ENCODE measurements at regions not wholly inside any gene's neighbourhood (a gene's known extent, or its start where the extent isn't known, plus 50 kb on each side); places are given as distances from the start of the nearest gene placed in this dataset.
A peak's percentile ranks its signal among the peaks of the same experiment; 100 is the strongest.

DNA sequence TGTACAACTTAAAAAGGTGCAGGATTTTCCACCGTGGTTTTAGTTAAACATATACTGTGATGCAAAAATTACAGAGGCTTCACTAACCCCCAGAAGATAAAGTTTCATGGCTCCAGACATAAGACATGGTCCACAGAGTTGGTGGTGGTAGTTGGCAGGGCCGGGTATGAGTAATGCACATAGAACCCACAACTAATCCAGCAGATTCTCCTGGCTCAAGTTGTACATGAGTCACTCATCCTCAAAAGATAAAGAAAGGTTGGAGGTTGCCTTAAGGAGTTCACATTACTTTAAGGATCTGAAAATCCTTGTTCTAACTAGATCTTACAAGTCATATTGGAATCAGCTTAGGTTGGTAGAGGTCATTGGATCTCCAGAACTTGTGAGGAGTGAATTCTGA lies 98.3 kb upstream of the ZBTB20 start:
- no peaks in the 10 kb centered on the region for H3K36me3 ChIP-seq
- no peaks in the 10 kb centered on the region for H3K27me3 ChIP-seq
- DNase-seq: peak; percentile 94
- H3K4me3 ChIP-seq: no peak overlapping the region
- H3K9me3 ChIP-seq: no peaks in the 10 kb centered on the region

GRCh38 chr3:115245899-115246298 lies 98.8 kb upstream of the ZBTB20 start:
- no peaks in the 10 kb centered on the region for H3K36me3 ChIP-seq
- H3K4me3 ChIP-seq: no peak overlapping the region
- no peaks in the 10 kb centered on the region for H3K9me3 ChIP-seq
- no peak for DNase-seq
- no peaks in the 10 kb centered on the region for H3K27me3 ChIP-seq

DNA sequence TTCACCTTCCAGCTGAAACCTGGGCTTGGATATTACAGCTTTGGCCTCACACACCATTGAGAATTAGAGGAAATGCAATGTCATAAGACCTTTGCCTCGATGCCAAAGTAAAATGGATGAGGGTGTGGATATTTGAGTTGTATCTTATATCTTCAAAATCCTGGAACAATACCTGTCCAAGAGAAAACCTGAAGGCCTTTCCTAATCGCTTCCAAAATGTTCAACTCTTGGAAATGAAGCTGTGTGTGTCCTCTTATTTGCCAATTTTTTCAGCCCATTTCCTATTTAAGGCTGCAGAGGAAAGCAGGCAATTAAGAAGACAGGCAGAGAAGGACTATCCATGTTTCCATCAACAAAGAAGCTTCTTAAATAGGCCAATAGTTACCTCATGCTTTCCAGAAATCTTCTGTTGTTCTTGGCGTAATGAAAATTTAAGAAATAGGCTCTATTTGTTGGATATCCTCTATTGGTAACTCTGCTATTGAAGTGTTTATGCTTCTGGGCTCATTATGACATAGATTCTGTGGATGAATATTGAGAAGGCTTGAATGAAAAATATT lies 99.5 kb upstream of the ZBTB20 start:
- DNase-seq: no peak
- H3K27me3 ChIP-seq: no peaks in the 10 kb centered on the region
- no peaks in the 10 kb centered on the region for H3K36me3 ChIP-seq
- H3K9me3 ChIP-seq: no peaks in the 10 kb centered on the region
- no peak overlapping the region for H3K4me3 ChIP-seq

DNA sequence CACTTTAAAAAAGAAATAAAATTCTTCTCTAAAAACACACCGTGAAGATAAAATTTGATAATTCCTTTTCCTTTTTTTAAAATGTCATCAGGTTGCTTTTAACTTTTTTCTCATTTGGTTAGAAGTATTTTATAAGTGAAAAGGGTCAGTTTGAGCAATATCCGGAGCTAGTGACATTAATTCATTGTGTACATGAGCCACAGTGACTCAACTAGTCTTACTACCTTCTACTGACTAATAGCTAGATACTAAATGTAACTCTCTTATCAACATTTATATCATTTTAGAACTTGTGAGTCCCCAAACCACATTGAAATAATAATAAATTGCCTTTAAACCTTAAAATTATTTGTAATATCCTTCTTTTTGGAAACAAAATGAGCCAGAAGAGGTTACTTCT lies 101.2 kb upstream of the ZBTB20 start:
- no peaks in the 10 kb centered on the region for H3K36me3 ChIP-seq
- no peaks in the 10 kb centered on the region for H3K9me3 ChIP-seq
- H3K4me3 ChIP-seq: no peak overlapping the region
- no peaks in the 10 kb centered on the region for H3K27me3 ChIP-seq
- no peak for DNase-seq

DNA sequence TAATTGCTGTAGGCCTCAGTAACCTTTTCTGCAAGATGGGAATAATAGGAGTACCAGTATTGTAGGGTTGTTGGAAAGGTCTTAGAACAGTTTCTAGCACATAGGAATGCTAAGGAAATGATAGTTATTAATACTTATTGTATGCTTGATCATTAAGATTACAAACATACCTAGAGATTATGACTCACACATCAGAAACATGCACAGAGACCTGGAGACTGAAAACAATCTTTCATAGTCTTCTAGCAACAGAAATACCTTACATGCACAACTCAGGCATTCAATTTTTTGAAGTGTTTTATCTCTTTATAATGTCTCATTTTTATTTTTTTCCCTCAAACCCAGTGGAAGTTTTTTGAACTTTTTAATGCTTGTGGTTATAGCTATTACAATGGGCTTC lies 104.4 kb upstream of the ZBTB20 start:
- no peak for DNase-seq
- Histone ChIP-seq H3K27me3 (no peaks in the 10 kb centered on the region), H3K4me3 (no peak overlapping the region), H3K36me3 (no peaks in the 10 kb centered on the region), H3K9me3 (0 out of 2 replicates have a peak, but pooled peaks cover 3% of the 10 kb centered on the region)

DNA sequence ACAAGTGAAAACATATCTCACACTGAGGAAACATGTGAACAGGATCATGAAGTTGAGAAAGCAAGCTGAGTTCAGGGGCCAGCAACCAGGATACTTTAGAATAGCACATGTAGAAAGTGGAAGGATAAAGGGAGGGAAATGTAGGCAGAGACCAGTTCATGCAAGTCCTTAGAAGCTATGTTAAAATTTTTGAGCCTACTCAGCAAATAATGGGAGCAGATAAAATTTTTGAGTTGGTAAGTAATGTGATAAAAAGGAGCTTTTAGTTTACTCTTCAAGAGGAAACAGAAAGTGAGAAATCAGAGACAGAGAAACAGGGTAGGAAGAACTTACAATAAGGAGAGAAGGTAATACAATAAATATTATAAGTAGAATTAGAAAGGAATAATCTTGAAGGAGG lies 105.6 kb upstream of the ZBTB20 start:
- Histone ChIP-seq H3K4me3 (no peak overlapping the region), H3K36me3 (no peaks in the 10 kb centered on the region), H3K9me3 (0 out of 2 replicates have a peak, but pooled peaks cover 3% of the 10 kb centered on the region), H3K27me3 (no peaks in the 10 kb centered on the region)
- DNase-seq: no peak

DNA sequence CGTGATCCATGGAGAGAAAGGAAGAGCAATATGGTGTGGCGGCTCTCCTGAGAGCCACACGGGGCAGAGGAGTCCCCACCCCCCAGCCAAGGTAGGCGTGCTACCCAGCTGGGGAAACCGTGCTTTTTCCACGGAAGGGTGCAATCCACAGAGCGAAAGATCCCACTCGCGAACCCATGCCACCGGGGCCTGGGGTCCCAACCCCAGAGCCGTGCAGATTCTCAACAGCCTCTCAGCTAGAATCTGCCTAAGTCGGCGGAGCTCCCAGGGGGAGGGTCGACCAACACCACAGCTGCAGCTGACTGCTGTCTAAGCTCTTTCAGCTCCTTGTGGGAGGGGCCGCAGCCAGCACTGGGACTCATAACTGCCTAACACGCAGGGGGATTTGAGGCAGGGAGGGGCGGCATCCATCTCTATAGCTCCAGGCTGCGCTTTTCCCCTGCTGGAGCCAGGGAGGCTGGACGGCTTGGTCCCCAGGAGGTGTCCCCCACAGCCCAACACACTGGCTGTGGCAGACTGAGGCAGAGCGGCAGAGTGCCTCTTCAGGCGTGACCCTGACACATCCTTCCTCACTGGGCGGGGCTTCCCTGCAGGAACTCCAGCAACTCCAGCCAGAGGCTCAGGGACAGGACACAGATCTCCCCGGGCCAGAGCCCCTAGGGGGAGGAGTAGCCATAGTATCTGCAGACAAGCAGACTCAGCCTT lies 107.6 kb upstream of the ZBTB20 start:
- H3K4me3 ChIP-seq: no peak overlapping the region
- 0 out of 2 replicates have a peak, but pooled peaks cover 3% of the 10 kb centered on the region for H3K9me3 ChIP-seq
- no peak for DNase-seq
- no peaks in the 10 kb centered on the region for H3K36me3 ChIP-seq
- no peaks in the 10 kb centered on the region for H3K27me3 ChIP-seq

DNA sequence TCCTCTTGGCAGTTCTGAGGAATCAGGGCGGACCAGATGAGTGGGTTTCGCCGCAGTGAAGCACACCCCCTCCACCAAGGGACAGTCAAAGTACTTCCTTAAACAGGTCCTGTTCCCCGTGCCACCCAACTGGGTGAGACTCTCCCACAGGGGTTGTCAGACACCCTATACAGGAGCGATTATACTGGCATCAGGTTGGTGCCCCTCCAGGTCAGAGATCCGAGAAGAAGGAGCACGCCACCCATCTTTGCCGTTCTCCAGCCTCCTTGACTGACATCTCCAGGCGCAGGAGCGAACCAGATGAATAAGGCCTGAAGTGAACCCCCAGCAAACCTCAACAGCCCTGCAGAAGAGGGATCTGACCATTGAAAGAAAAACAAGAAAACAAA lies 108.1 kb upstream of the ZBTB20 start:
- Histone ChIP-seq H3K9me3 (0 out of 2 replicates have a peak, but pooled peaks cover 3% of the 10 kb centered on the region), H3K27me3 (no peaks in the 10 kb centered on the region), H3K4me3 (no peak overlapping the region), H3K36me3 (no peaks in the 10 kb centered on the region)
- no peak for DNase-seq

- DNase-seq: no peak
Measured at GRCh38 chr3:115270849-115271248, 123.8 kb upstream of the ZBTB20 start.

DNA sequence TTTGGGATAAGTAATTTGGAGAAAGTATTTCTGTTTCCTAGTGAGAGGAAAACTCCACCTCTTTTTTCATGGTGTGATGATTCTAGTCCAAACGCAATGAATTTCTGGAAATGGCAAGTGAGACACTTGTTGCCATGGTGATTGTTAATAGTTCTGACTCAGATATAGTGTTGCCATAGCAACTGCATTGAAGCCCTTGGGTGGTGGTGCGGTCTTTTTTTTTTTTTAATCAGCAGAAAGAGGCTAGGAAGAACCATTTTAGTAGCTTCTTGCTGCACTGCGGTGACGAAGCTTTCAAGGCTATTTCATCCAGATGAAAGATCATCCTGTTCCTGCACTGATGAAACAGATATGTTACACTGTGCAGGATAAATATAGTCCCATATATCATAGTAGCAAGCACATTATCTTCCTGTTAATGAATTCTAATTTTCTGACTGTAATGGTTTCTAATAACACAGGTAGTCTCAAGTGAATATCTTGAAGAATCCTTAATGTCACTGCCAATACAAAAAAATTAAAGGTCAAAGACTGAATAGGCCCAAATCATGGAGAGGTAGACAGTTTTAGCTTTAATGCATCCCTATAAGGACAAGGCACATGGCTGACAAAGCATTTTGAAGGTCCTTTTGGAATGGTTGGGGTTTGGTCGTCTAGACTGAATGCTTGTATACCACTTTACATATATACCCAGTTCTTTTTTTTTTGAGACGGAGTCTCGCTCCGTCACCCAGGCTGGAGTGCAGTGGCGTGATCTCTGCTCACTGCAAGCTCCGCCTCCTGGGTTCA lies 125.1 kb upstream of the ZBTB20 start:
- Histone ChIP-seq H3K27me3 (no peaks in the 10 kb centered on the region), H3K9me3 (no peaks in the 10 kb centered on the region), H3K36me3 (no peaks in the 10 kb centered on the region), H3K4me3 (no peak overlapping the region)
- DNase-seq: no peak

More at GRCh38 chr3:115270849-115271248, 123.8 kb upstream of the ZBTB20 start:
- H3K36me3 ChIP-seq: no peaks in the 10 kb centered on the region
- H3K27me3 ChIP-seq: no peaks in the 10 kb centered on the region
- H3K4me3 ChIP-seq: no peak overlapping the region
- H3K9me3 ChIP-seq: no peaks in the 10 kb centered on the region

- Histone ChIP-seq H3K36me3 (no peaks in the 10 kb centered on the region), H3K9me3 (no peaks in the 10 kb centered on the region), H3K27me3 (no peaks in the 10 kb centered on the region), H3K4me3 (no peak overlapping the region)
- no peak for DNase-seq
Measured at GRCh38 chr3:115275896-115276295, 128.8 kb upstream of the ZBTB20 start.

- Histone ChIP-seq H3K36me3 (no peaks in the 10 kb centered on the region), H3K27me3 (no peaks in the 10 kb centered on the region), H3K4me3 (no peak overlapping the region), H3K9me3 (no peaks in the 10 kb centered on the region)
- DNase-seq: no peak
Measured at GRCh38 chr3:115279939-115280338, 132.9 kb upstream of the ZBTB20 start.

DNA sequence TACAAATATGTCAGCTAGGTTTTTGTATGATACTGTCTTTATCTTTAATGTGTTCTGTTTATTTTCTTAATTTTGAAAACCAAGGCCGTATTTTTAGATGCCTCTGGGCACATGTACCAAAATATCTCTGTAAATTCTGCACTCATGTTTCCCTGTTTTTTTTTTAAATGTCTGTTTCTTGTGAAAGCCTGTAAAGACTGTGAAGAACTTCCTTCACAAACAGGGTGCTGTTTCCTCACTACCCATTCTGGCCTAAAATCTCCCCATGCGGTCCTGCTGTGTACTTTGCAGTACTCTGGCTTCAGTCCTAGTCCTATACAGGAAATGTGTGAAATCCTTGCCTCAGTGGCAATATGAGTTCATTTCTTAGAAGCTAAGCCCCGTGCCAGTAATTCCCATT lies 133.4 kb upstream of the ZBTB20 start:
- H3K4me3 ChIP-seq: no peak overlapping the region
- DNase-seq: no peak
- H3K27me3 ChIP-seq: no peaks in the 10 kb centered on the region
- no peaks in the 10 kb centered on the region for H3K36me3 ChIP-seq
- no peaks in the 10 kb centered on the region for H3K9me3 ChIP-seq

- Histone ChIP-seq H3K4me3 (no peak overlapping the region), H3K36me3 (no peaks in the 10 kb centered on the region), H3K9me3 (no peaks in the 10 kb centered on the region), H3K27me3 (no peaks in the 10 kb centered on the region)
- DNase-seq: no peak
Measured at GRCh38 chr3:115281697-115282675, 134.9 kb upstream of the ZBTB20 start.

DNA sequence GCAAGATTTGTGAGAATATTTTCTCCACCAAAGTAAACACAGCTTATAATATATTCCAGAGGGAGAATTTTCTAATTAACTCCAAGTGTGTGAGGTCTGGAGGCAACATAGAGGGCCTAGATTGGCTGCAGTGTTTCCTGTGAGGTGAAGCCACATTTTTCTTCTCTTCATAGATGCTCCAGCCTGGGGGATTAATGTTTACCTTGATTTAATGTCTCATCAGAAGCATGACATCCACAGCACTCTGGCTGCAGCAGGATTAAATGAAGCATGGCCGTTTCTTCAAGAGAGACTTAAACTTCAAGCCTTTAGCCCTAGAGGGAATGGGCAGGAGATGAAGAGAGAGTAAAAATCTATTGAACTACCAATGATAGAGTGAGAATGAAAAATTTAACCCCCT lies 137.9 kb upstream of the ZBTB20 start:
- no peaks in the 10 kb centered on the region for H3K36me3 ChIP-seq
- no peaks in the 10 kb centered on the region for H3K27me3 ChIP-seq

GRCh38 chr3:115286529-115287197 lies 139.6 kb upstream of the ZBTB20 start:
- DNase-seq: no peak
- no peaks in the 10 kb centered on the region for H3K27me3 ChIP-seq
- H3K9me3 ChIP-seq: no peaks in the 10 kb centered on the region
- no peak overlapping the region for H3K4me3 ChIP-seq
- no peaks in the 10 kb centered on the region for H3K36me3 ChIP-seq

More for the DNA sequence above, 137.9 kb upstream of the ZBTB20 start:
- no peak overlapping the region for H3K4me3 ChIP-seq
- DNase-seq: no peak
- H3K9me3 ChIP-seq: no peaks in the 10 kb centered on the region
